SK-N-SH treated with all-trans-retinoic acid at 6 μM for 48 hours (cell line): ENCODE measurements at regions not wholly inside any gene's neighbourhood (a gene's known extent, or its start where the extent isn't known, plus 50 kb on each side); places are given as distances from the start of the nearest gene placed in this dataset.
A peak's percentile ranks its signal among the peaks of the same experiment; 100 is the strongest.

Experiments used
- ATAC-seq: fragments of 200-7000 bp; cut with Tn5 transposase; 3 replicates; pipeline ENCODE4 v1.9.1; 2020; ENCODE audit warnings: mild to moderate bottlenecking, moderate library complexity
- ARNTL ChIP-seq: fragments of 450-650 bp; formaldehyde crosslinking; IDR thresholded peaks from 2 replicates; pipeline ENCODE4 v1.5.0; 2020; ENCODE audit warnings: low read depth, mild to moderate bottlenecking, moderate library complexity, borderline replicate concordance
- CSDC2 ChIP-seq: fragments of 250-450 bp; sonication (Bioruptor Pico); IDR thresholded peaks from 2 replicates; pipeline ENCODE4 v1.5.0; 2020; ENCODE audit warnings: mild to moderate bottlenecking, moderate library complexity
- GLIS3 ChIP-seq: fragments of 250-450 bp; sonication (Bioruptor Pico); IDR thresholded peaks from 2 replicates; pipeline ENCODE4 v1.5.0; 2020; ENCODE audit warnings: mild to moderate bottlenecking, moderate library complexity
- ISL1 ChIP-seq: fragments of 250-450 bp; sonication (Bioruptor Pico); IDR thresholded peaks from 2 replicates; pipeline ENCODE4 v2.1.2; 2022; ENCODE audit warnings: mild to moderate bottlenecking, moderate library complexity
- OSR1 ChIP-seq: fragments of 250-450 bp; sonication (Bioruptor Pico); IDR thresholded peaks from 2 replicates; pipeline ENCODE4 v1.8.0; 2022; ENCODE audit warnings: moderate library complexity, mild to moderate bottlenecking, inconsistent platforms
- PPARA ChIP-seq: fragments of 250-450 bp; sonication (Bioruptor Pico); IDR thresholded peaks from 2 replicates; pipeline ENCODE4 v1.5.0; 2020; ENCODE audit warnings: mild to moderate bottlenecking, borderline replicate concordance
- SNAI2 ChIP-seq: fragments of 250-450 bp; sonication (Bioruptor Pico); IDR thresholded peaks from 2 replicates; pipeline ENCODE4 v1.5.0; 2020; ENCODE audit warnings: mild to moderate bottlenecking, moderate library complexity
- ZC3H10 ChIP-seq: fragments of 250-450 bp; sonication (Bioruptor Pico); IDR thresholded peaks from 2 replicates; pipeline ENCODE4 v1.5.1; 2021; ENCODE audit warnings: mild to moderate bottlenecking, moderate library complexity
- ZFP3 ChIP-seq: fragments of 250-450 bp; sonication (Bioruptor Pico); IDR thresholded peaks from 2 replicates; pipeline ENCODE4 v1.5.0; 2020; ENCODE audit warnings: mild to moderate bottlenecking, moderate library complexity
- ZNF565 ChIP-seq: fragments of 450-650 bp; formaldehyde crosslinking; conservative IDR thresholded peaks from 2 replicates; pipeline ENCODE4 v1.5.0; 2020; ENCODE audit warnings: low read depth, mild to moderate bottlenecking, moderate library complexity
- ZNF70 ChIP-seq: fragments of 450-650 bp; formaldehyde crosslinking; IDR thresholded peaks from 2 replicates; pipeline ENCODE4 v1.5.0; 2020; ENCODE audit warnings: mild to moderate bottlenecking, moderate library complexity
- ZNF8 ChIP-seq: fragments of 450-650 bp; formaldehyde crosslinking; IDR thresholded peaks from 2 replicates; pipeline ENCODE4 v1.5.0; 2020; ENCODE audit warnings: mild to moderate bottlenecking, moderate library complexity
- TF ChIP-seq, protein P1 (sequence below): fragments of 250-450 bp; sonication (Bioruptor Pico); IDR thresholded peaks from 2 replicates; pipeline ENCODE4 v1.5.1; 2021; ENCODE audit warnings: mild to moderate bottlenecking, moderate library complexity
- TF ChIP-seq, protein P2 (sequence below): fragments of 250-450 bp; sonication (Bioruptor Pico); IDR thresholded peaks from 2 replicates; pipeline ENCODE4 v1.5.0; 2020; ENCODE audit warnings: mild to moderate bottlenecking, moderate library complexity
- TF ChIP-seq, protein P3 (sequence below): fragments of 250-450 bp; sonication (Bioruptor Pico); IDR thresholded peaks from 2 replicates; pipeline ENCODE4 v1.5.1; 2020; ENCODE audit warnings: low read depth, mild to moderate bottlenecking, moderate library complexity
- TF ChIP-seq, protein P4 (sequence below): fragments of 250-450 bp; sonication (Bioruptor Pico); IDR thresholded peaks from 2 replicates; pipeline ENCODE4 v1.8.0; 2020; ENCODE audit warnings: mild to moderate bottlenecking, moderate library complexity, borderline replicate concordance

- no peak for ATAC-seq
- TF ChIP-seq SNAI2 (CRISPR knock-in tag) (no peak), GLIS3 (CRISPR knock-in tag) (no peak)
These were observed 659.0 kb downstream of the IRS1 start for GRCh38 chr2:226140594-226140993.

DNA sequence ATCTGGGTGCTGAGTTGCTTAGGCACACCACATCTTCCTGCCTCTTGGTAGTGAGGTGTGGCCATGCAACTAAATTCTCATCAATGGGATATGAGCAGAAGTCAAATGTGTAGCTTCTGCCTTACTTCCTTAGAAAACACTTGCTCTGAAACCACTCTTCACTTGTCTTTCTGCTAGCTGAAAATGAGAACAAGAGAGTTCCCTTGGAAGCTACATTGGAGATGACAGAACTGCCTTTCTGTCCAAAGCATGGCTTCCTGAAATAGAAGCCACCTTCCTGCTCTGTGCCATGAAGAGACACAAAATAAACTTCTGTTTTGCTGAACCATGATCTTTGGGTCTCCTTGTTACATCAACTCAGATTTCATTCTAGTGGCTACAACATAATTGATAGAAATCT, 659.9 kb downstream of the IRS1 start:
- no peak for ATAC-seq
- no peak for TF ChIP-seq ZC3H10
- TF ChIP-seq, protein P1, sequence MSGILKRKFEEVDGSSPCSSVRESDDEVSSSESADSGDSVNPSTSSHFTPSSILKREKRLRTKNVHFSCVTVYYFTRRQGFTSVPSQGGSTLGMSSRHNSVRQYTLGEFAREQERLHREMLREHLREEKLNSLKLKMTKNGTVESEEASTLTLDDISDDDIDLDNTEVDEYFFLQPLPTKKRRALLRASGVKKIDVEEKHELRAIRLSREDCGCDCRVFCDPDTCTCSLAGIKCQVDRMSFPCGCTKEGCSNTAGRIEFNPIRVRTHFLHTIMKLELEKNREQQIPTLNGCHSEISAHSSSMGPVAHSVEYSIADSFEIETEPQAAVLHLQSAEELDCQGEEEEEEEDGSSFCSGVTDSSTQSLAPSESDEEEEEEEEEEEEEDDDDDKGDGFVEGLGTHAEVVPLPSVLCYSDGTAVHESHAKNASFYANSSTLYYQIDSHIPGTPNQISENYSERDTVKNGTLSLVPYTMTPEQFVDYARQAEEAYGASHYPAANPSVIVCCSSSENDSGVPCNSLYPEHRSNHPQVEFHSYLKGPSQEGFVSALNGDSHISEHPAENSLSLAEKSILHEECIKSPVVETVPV, result no peak
- TF ChIP-seq, protein P2, sequence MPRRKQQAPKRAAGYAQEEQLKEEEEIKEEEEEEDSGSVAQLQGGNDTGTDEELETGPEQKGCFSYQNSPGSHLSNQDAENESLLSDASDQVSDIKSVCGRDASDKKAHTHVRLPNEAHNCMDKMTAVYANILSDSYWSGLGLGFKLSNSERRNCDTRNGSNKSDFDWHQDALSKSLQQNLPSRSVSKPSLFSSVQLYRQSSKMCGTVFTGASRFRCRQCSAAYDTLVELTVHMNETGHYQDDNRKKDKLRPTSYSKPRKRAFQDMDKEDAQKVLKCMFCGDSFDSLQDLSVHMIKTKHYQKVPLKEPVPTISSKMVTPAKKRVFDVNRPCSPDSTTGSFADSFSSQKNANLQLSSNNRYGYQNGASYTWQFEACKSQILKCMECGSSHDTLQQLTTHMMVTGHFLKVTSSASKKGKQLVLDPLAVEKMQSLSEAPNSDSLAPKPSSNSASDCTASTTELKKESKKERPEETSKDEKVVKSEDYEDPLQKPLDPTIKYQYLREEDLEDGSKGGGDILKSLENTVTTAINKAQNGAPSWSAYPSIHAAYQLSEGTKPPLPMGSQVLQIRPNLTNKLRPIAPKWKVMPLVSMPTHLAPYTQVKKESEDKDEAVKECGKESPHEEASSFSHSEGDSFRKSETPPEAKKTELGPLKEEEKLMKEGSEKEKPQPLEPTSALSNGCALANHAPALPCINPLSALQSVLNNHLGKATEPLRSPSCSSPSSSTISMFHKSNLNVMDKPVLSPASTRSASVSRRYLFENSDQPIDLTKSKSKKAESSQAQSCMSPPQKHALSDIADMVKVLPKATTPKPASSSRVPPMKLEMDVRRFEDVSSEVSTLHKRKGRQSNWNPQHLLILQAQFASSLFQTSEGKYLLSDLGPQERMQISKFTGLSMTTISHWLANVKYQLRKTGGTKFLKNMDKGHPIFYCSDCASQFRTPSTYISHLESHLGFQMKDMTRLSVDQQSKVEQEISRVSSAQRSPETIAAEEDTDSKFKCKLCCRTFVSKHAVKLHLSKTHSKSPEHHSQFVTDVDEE, result no peak
- no peak for TF ChIP-seq PPARA
- no peak for TF ChIP-seq ZNF565 (CRISPR knock-in tag)
- TF ChIP-seq ZNF8 (CRISPR knock-in tag), result no peak
- no peak for TF ChIP-seq SNAI2 (CRISPR knock-in tag)
- no peak for TF ChIP-seq ZNF70
- no peak for TF ChIP-seq GLIS3 (CRISPR knock-in tag)

DNA sequence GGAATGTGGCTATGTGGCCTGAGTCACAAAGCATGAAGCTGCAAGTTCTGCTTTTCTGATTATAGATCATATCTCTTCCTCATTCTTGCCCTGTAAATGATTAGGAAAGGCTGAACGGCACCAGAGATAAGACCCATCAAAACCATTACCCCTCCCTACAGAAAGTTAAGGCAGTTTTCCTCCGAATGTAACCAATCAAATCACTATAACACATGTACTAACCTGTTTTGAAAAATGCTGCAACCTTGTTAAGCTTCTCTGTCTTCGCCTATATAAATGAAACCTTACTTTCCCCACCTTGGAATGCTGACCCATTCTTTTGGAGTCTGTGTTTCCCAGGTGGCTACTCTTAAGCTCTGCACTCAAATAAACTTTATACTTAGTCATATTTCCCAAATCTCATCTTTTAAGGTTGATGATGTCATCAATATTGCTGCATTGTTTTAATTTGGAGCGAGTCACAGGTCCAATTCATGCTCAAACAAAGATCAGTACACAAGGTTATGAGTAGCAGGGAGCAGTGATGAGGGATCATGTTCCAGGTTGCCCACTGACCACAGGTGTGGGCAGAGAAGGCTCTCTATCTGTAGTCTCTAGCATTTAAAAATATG, 662.3 kb downstream of the IRS1 start:
- ATAC-seq, result peak; percentile 66
- TF ChIP-seq, protein P3, sequence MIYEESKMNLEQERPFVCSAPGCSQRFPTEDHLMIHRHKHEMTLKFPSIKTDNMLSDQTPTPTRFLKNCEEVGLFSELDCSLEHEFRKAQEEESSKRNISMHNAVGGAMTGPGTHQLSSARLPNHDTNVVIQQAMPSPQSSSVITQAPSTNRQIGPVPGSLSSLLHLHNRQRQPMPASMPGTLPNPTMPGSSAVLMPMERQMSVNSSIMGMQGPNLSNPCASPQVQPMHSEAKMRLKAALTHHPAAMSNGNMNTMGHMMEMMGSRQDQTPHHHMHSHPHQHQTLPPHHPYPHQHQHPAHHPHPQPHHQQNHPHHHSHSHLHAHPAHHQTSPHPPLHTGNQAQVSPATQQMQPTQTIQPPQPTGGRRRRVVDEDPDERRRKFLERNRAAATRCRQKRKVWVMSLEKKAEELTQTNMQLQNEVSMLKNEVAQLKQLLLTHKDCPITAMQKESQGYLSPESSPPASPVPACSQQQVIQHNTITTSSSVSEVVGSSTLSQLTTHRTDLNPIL (CRISPR knock-in tag), result no peak
- TF ChIP-seq ARNTL (CRISPR knock-in tag) (no peak), ZFP3 (CRISPR knock-in tag) (no peak), CSDC2 (CRISPR knock-in tag) (no peak), OSR1 (CRISPR knock-in tag) (no peak)
- TF ChIP-seq, protein P2, result no peak
- TF ChIP-seq, protein P1, result no peak
- TF ChIP-seq, protein P4, sequence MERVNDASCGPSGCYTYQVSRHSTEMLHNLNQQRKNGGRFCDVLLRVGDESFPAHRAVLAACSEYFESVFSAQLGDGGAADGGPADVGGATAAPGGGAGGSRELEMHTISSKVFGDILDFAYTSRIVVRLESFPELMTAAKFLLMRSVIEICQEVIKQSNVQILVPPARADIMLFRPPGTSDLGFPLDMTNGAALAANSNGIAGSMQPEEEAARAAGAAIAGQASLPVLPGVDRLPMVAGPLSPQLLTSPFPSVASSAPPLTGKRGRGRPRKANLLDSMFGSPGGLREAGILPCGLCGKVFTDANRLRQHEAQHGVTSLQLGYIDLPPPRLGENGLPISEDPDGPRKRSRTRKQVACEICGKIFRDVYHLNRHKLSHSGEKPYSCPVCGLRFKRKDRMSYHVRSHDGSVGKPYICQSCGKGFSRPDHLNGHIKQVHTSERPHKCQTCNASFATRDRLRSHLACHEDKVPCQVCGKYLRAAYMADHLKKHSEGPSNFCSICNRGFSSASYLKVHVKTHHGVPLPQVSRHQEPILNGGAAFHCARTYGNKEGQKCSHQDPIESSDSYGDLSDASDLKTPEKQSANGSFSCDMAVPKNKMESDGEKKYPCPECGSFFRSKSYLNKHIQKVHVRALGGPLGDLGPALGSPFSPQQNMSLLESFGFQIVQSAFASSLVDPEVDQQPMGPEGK (CRISPR knock-in tag), result no peak

DNA sequence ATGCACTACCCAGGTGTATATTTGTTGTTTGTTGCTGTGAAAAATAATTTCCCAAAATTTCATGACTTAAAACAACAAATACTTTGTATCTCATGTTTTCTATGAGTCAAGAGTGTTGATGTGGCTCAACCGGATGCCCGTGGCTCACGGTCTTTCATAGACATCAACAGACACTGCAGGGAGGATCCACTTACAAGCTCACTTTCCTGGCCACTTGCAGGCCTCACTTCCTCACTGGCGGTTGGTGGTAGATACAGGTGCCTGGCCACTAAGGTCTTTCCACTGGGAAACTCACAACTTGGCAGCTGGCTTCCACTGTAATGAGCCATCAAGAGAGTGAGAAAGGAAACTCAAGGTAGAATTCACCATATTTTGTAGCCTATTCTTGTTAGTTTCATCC, 662.9 kb downstream of the IRS1 start:
- ATAC-seq, result peak; percentile 37; the same call in 2 of the 3 replicates
- TF ChIP-seq, protein P4 (CRISPR knock-in tag), result no peak
- TF ChIP-seq, protein P2, result no peak
- TF ChIP-seq, protein P1, result no peak
- no peak for TF ChIP-seq CSDC2 (CRISPR knock-in tag)
- TF ChIP-seq ISL1 (CRISPR knock-in tag), result no peak
- no peak for TF ChIP-seq GLIS3 (CRISPR knock-in tag)
